ENCODE measurements at regions not wholly inside any gene's neighbourhood (a gene's known extent, or its start where the extent isn't known, plus 50 kb on each side); places are given as distances from the start of the nearest gene placed in this dataset.

- Mint-ChIP-seq H3K27me3 (ENCODE audit: low read depth, poor library complexity) (peaks cover 2% of the 10 kb centered on the region), H3K27ac (no peak overlapping the region), H3K9me3 (peaks cover 3% of the 10 kb centered on the region), H3K4me1 (no peaks in the 10 kb centered on the region), H3K4me3 (no peak overlapping the region), H3K36me3 (ENCODE audit: low read depth) (no peaks in the 10 kb centered on the region)
- DNase-seq = no peak
- no peak for TF ChIP-seq CTCF (IDR thresholded peaks at IDR 0.05)
Observed at GRCh38 chr4:72954811-72955210, 114.7 kb downstream of the COX18 start.

GRCh38 chr4:72953571-72953970, 115.9 kb downstream of the COX18 start:
- H3K27me3 Mint-ChIP-seq (ENCODE audit: low read depth, poor library complexity) = peaks cover 2% of the 10 kb centered on the region
- H3K4me3 Mint-ChIP-seq = no peak overlapping the region
- no peaks in the 10 kb centered on the region for H3K9me3 Mint-ChIP-seq
- H3K27ac Mint-ChIP-seq = no peak overlapping the region
- H3K4me1 Mint-ChIP-seq = no peaks in the 10 kb centered on the region
- DNase-seq = no peak
- TF ChIP-seq CTCF (IDR thresholded peaks at IDR 0.05) = no peak
- no peaks in the 10 kb centered on the region for H3K36me3 Mint-ChIP-seq (ENCODE audit: low read depth)

GRCh38 chr4:72951628-72952027, 117.9 kb downstream of the COX18 start:
- no peak for DNase-seq
- Mint-ChIP-seq H3K9me3 (no peaks in the 10 kb centered on the region), H3K27ac (no peak overlapping the region), H3K27me3 (ENCODE audit: low read depth, poor library complexity) (peaks cover 2% of the 10 kb centered on the region), H3K36me3 (ENCODE audit: low read depth) (no peaks in the 10 kb centered on the region), H3K4me1 (no peaks in the 10 kb centered on the region), H3K4me3 (no peak overlapping the region)
- no peak for TF ChIP-seq CTCF (IDR thresholded peaks at IDR 0.05)

GRCh38 chr4:72951147-72951546, 118.4 kb downstream of the COX18 start:
- no peaks in the 10 kb centered on the region for H3K4me1 Mint-ChIP-seq

GRCh38 chr4:72948080-72948479, 121.4 kb downstream of the COX18 start:
- Mint-ChIP-seq H3K4me3 (no peak overlapping the region), H3K36me3 (ENCODE audit: low read depth) (no peaks in the 10 kb centered on the region), H3K9me3 (no peaks in the 10 kb centered on the region), H3K27ac (no peak overlapping the region), H3K4me1 (no peaks in the 10 kb centered on the region), H3K27me3 (ENCODE audit: low read depth, poor library complexity) (peaks cover 2% of the 10 kb centered on the region)
- TF ChIP-seq CTCF (IDR thresholded peaks at IDR 0.05) = no peak
- no peak for DNase-seq

More at GRCh38 chr4:72951147-72951546, 118.4 kb downstream of the COX18 start:
- DNase-seq = no peak
- H3K4me3 Mint-ChIP-seq = no peak overlapping the region
- no peaks in the 10 kb centered on the region for H3K36me3 Mint-ChIP-seq (ENCODE audit: low read depth)
- no peak for TF ChIP-seq CTCF (IDR thresholded peaks at IDR 0.05)
- no peak overlapping the region for H3K27ac Mint-ChIP-seq
- H3K27me3 Mint-ChIP-seq (ENCODE audit: low read depth, poor library complexity) = peaks cover 2% of the 10 kb centered on the region
- H3K9me3 Mint-ChIP-seq = no peaks in the 10 kb centered on the region

GRCh38 chr4:72945719-72946336, 123.7 kb downstream of the COX18 start:
- no peaks in the 10 kb centered on the region for H3K27me3 Mint-ChIP-seq (ENCODE audit: low read depth, poor library complexity)
- no peaks in the 10 kb centered on the region for H3K9me3 Mint-ChIP-seq
- no peak overlapping the region for H3K27ac Mint-ChIP-seq
- no peaks in the 10 kb centered on the region for H3K4me1 Mint-ChIP-seq
- no peak overlapping the region for H3K4me3 Mint-ChIP-seq
- no peaks in the 10 kb centered on the region for H3K36me3 Mint-ChIP-seq (ENCODE audit: low read depth)
- TF ChIP-seq CTCF (IDR thresholded peaks at IDR 0.05) = no peak
- no peak for DNase-seq
